Astrocyte (in vitro differentiated cells and primary cell): ENCODE measurements at regions not wholly inside any gene's neighbourhood (a gene's known extent, or its start where the extent isn't known, plus 50 kb on each side); places are given as distances from the start of the nearest gene placed in this dataset.

Experiments used
- DNase-seq: peaks from one replicate; pipeline ENCODE4 v3.0.0-alpha.2; 2010; ENCODE audit warnings: low read depth
- FAIRE-seq: peaks from 2 replicates; lab custom pipeline; 2011; peaks lifted over from hg19 to GRCh38; lab: Jason Lieb, UNC
- H2AFZ ChIP-seq: 2 replicates; pipeline ENCODE4 v1.6.0; 2012; ENCODE audit warnings: low read depth, low read length, inconsistent platforms
- H3K27ac ChIP-seq: 2 replicates; pipeline ENCODE4 v1.5.1; 2011; ENCODE audit warnings: low read depth, low read length, inconsistent platforms
- H3K27me3 ChIP-seq: 2 replicates; pipeline ENCODE4 v1.6.0; 2011; ENCODE audit warnings: low read length, inconsistent platforms; ENCODE audit not compliant: insufficient read depth
- H3K36me3 ChIP-seq: 2 replicates; pipeline ENCODE4 v1.5.1; 2011; ENCODE audit warnings: low read length, inconsistent platforms; ENCODE audit not compliant: insufficient read depth
- H3K4me1 ChIP-seq: 2 replicates; pipeline ENCODE4 v1.5.1; 2011; ENCODE audit warnings: low read length, inconsistent platforms; ENCODE audit not compliant: insufficient read depth
- H3K4me2 ChIP-seq: 2 replicates; pipeline ENCODE4 v1.6.0; 2012; ENCODE audit warnings: low read length, inconsistent platforms
- H3K4me3 ChIP-seq: 2 replicates; pipeline ENCODE4 v1.5.1; 2011; ENCODE audit warnings: low read depth, mild to moderate bottlenecking, low read length, inconsistent platforms; ENCODE audit not compliant: insufficient read depth
- H3K79me2 ChIP-seq: 2 replicates; pipeline ENCODE4 v1.6.0; 2012; ENCODE audit warnings: mild to moderate bottlenecking, low read length, inconsistent platforms; ENCODE audit not compliant: insufficient read depth
- H3K9ac ChIP-seq: 2 replicates; pipeline ENCODE4 v1.6.0; 2012; ENCODE audit warnings: mild to moderate bottlenecking, low read length, inconsistent platforms
- H3K9me3 ChIP-seq: 2 replicates; pipeline ENCODE4 v1.5.1; 2012; ENCODE audit warnings: low read depth, mild to moderate bottlenecking, low read length, inconsistent platforms; ENCODE audit not compliant: insufficient read depth
- H4K20me1 ChIP-seq: 2 replicates; pipeline ENCODE4 v1.6.0; 2012; ENCODE audit warnings: low read length, inconsistent platforms; ENCODE audit not compliant: insufficient read depth
- H3K27ac Mint-ChIP-seq: one replicate; pipeline ENCODE4 v1.8.0; 2021; ENCODE audit warnings: mild to moderate bottlenecking, mixed read lengths; ENCODE audit not compliant: unreplicated experiment
- H3K27me3 Mint-ChIP-seq: one replicate; pipeline ENCODE4 v1.8.0; 2021; ENCODE audit warnings: low read depth, mixed read lengths; ENCODE audit not compliant: unreplicated experiment
- H3K36me3 Mint-ChIP-seq: one replicate; pipeline ENCODE4 v1.8.0; 2021; ENCODE audit warnings: low read depth, mixed read lengths; ENCODE audit not compliant: unreplicated experiment
- H3K4me1 Mint-ChIP-seq: one replicate; pipeline ENCODE4 v1.8.0; 2021; ENCODE audit warnings: low read depth, mixed read lengths; ENCODE audit not compliant: unreplicated experiment
- H3K4me3 Mint-ChIP-seq: one replicate; pipeline ENCODE4 v1.8.0; 2021; ENCODE audit warnings: mild to moderate bottlenecking, moderate library complexity, mixed read lengths; ENCODE audit not compliant: unreplicated experiment
- H3K9me3 Mint-ChIP-seq: one replicate; pipeline ENCODE4 v1.8.0; 2021; ENCODE audit warnings: mild to moderate bottlenecking, mixed read lengths; ENCODE audit not compliant: unreplicated experiment
- EZH2 ChIP-seq: IDR thresholded peaks from 2 replicates; pipeline ENCODE4 v1.6.1; 2012; ENCODE audit warnings: mild to moderate bottlenecking, low read length, inconsistent platforms; ENCODE audit not compliant: insufficient read depth
- TF ChIP-seq, protein P1 (sequence below): IDR thresholded peaks from 2 replicates; pipeline ENCODE4 v1.5.1; 2011; ENCODE audit warnings: low read depth, mild to moderate bottlenecking, inconsistent platforms, low read length, moderate library complexity; ENCODE audit not compliant: insufficient read depth

DNA sequence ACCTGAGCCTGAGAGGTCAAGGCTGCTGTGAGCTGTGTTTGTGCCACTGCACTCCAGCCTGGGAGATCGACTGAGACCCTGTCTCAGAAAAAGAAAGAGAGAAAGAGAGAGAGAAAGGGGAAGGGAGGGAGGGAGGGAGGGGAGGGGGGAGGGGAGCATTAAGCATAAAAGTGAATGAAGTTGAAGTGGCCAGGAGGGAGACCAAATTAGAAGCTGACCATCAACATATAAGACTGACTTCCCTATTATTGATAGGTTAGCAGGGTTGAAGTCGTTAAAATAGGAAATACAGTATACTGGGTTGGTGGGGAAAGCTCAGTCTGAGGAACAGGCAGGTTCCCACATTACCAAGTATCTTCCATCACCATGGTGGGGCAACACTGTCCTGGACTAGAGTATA, 117.1 kb upstream of the MKLN1 start:
- TF ChIP-seq EZH2, result no peak
- TF ChIP-seq, protein P1, sequence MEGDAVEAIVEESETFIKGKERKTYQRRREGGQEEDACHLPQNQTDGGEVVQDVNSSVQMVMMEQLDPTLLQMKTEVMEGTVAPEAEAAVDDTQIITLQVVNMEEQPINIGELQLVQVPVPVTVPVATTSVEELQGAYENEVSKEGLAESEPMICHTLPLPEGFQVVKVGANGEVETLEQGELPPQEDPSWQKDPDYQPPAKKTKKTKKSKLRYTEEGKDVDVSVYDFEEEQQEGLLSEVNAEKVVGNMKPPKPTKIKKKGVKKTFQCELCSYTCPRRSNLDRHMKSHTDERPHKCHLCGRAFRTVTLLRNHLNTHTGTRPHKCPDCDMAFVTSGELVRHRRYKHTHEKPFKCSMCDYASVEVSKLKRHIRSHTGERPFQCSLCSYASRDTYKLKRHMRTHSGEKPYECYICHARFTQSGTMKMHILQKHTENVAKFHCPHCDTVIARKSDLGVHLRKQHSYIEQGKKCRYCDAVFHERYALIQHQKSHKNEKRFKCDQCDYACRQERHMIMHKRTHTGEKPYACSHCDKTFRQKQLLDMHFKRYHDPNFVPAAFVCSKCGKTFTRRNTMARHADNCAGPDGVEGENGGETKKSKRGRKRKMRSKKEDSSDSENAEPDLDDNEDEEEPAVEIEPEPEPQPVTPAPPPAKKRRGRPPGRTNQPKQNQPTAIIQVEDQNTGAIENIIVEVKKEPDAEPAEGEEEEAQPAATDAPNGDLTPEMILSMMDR, result no peak
- Histone ChIP-seq H3K4me3 (no peak overlapping the region), H4K20me1 (no peaks in the 10 kb centered on the region), H3K36me3 (no peaks in the 10 kb centered on the region), H3K9ac (no peak overlapping the region), H3K4me1 (no peaks in the 10 kb centered on the region), H3K79me2 (no peaks in the 10 kb centered on the region), H3K27ac (no peak overlapping the region), H3K4me2 (no peak overlapping the region), H3K27me3 (no peaks in the 10 kb centered on the region), H2AFZ (no peak overlapping the region), H3K9me3 (no peaks in the 10 kb centered on the region)
- FAIRE-seq (no peak), DNase-seq (no peak)
- Mint-ChIP-seq H3K9me3 (peaks cover 2% of the 10 kb centered on the region), H3K27me3 (peaks cover 3% of the 10 kb centered on the region), H3K27ac (no peak overlapping the region), H3K4me1 (no peaks in the 10 kb centered on the region), H3K4me3 (no peak overlapping the region), H3K36me3 (peaks cover 3% of the 10 kb centered on the region)

DNA sequence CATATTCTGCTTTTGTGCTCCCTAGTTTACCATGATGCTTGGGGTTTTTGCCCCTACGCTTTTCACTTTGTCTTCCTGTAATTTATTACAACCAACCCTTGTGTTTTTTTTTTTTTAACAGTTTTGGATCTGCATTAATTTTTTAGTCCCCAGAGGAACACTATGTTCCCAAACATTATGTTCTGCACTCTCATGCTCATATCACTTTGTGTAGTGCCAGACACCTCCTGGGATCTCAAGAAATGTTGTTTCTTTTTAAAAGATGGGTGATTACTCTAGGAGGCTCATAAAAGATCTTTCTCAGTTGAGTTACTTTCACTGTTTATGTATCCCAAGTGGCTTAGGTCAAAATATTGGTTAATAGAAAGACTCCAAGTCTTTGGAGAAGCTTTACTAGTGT, 116.2 kb upstream of the MKLN1 start:
- DNase-seq (no peak), FAIRE-seq (no peak)
- Histone ChIP-seq H3K36me3 (no peaks in the 10 kb centered on the region), H3K27me3 (no peaks in the 10 kb centered on the region), H3K9ac (no peak overlapping the region), H3K9me3 (no peaks in the 10 kb centered on the region), H3K27ac (no peak overlapping the region), H3K79me2 (no peaks in the 10 kb centered on the region), H4K20me1 (no peaks in the 10 kb centered on the region), H2AFZ (no peak overlapping the region), H3K4me3 (no peak overlapping the region), H3K4me2 (no peak overlapping the region), H3K4me1 (no peaks in the 10 kb centered on the region)
- Mint-ChIP-seq H3K36me3 (peaks cover 3% of the 10 kb centered on the region), H3K4me1 (no peaks in the 10 kb centered on the region), H3K4me3 (no peak overlapping the region), H3K9me3 (peaks cover 2% of the 10 kb centered on the region), H3K27me3 (peaks cover 3% of the 10 kb centered on the region), H3K27ac (no peak overlapping the region)
- TF ChIP-seq, protein P1, result no peak
- no peak for TF ChIP-seq EZH2

DNA sequence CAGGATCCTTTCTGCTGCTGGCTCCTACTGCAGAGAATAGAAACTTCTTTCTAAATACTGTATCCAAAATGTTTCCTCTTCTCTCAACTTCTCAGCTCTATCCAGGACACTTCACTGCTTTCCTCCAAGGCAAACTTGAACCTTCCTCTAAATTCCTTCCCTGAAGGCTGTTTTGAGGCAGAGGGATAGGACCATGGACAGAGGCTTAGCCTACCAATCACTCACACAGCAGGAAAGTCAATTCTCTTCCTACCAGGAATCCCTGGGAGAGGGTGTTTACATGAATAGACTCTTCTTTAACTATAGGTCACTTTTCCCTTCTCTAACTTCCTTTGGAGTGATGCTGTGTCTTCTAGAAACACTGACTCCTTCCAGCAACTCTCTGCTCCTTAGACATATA, 115.6 kb upstream of the MKLN1 start:
- Histone ChIP-seq H3K4me2 (no peak overlapping the region), H3K9me3 (no peaks in the 10 kb centered on the region), H3K27me3 (no peaks in the 10 kb centered on the region), H3K79me2 (no peaks in the 10 kb centered on the region), H4K20me1 (no peaks in the 10 kb centered on the region), H3K4me3 (no peak overlapping the region), H3K4me1 (no peaks in the 10 kb centered on the region), H3K36me3 (no peaks in the 10 kb centered on the region), H3K9ac (no peak overlapping the region), H3K27ac (no peak overlapping the region), H2AFZ (no peak overlapping the region)
- H3K4me3 Mint-ChIP-seq, result no peak overlapping the region
- H3K27me3 Mint-ChIP-seq, result peaks cover 3% of the 10 kb centered on the region
- H3K36me3 Mint-ChIP-seq, result peaks cover 3% of the 10 kb centered on the region
- FAIRE-seq, result peak; percentile 79
- peak overlapping the region; percentile 16 for H3K27ac Mint-ChIP-seq
- no peak for TF ChIP-seq EZH2
- TF ChIP-seq, protein P1, result no peak
- H3K4me1 Mint-ChIP-seq, result no peaks in the 10 kb centered on the region
- H3K9me3 Mint-ChIP-seq, result peaks cover 2% of the 10 kb centered on the region
- DNase-seq, result no peak
